GM21576 (cell line): ENCODE measurements at regions not wholly inside any gene's neighbourhood (a gene's known extent, or its start where the extent isn't known, plus 50 kb on each side); places are given as distances from the start of the nearest gene placed in this dataset.

Source experiments
- ATAC-seq: cut with Tn5 transposase; IDR thresholded peaks from one replicate; pipeline ENCODE4 v1.9.1; 2021; ENCODE audit warnings: mild to moderate bottlenecking, moderate library complexity; ENCODE audit not compliant: unreplicated experiment

- ATAC-seq: no peak
Observed at GRCh38 chr17:71302721-71303549, 817.9 kb upstream of the SOX9 start.

- no peak for ATAC-seq
Observed at GRCh38 chr17:71304498-71305158, 816.2 kb upstream of the SOX9 start.

GRCh38 chr17:71313866-71314265, 807.0 kb upstream of the SOX9 start:
- no peak for ATAC-seq

GRCh38 chr17:71315568-71315967, 805.3 kb upstream of the SOX9 start:
- no peak for ATAC-seq

GRCh38 chr17:71316176-71316897, 804.5 kb upstream of the SOX9 start:
- ATAC-seq: no peak

GRCh38 chr17:71320009-71320796, 800.6 kb upstream of the SOX9 start:
- no peak for ATAC-seq

- no peak for ATAC-seq
Observed at GRCh38 chr17:71325117-71325516, 795.7 kb upstream of the SOX9 start.

- no peak for ATAC-seq
Observed at GRCh38 chr17:71325886-71326285, 794.9 kb upstream of the SOX9 start.

GRCh38 chr17:71327376-71328059, 793.3 kb upstream of the SOX9 start:
- no peak for ATAC-seq

- no peak for ATAC-seq
Observed at GRCh38 chr17:71329310-71330098, 791.3 kb upstream of the SOX9 start.

GRCh38 chr17:71330099-71330375, 790.8 kb upstream of the SOX9 start:
- no peak for ATAC-seq

GRCh38 chr17:71331754-71332325, 789.0 kb upstream of the SOX9 start:
- no peak for ATAC-seq

GRCh38 chr17:71334048-71334751, 786.6 kb upstream of the SOX9 start:
- ATAC-seq: no peak

GRCh38 chr17:71335212-71335611, 785.6 kb upstream of the SOX9 start:
- no peak for ATAC-seq

GRCh38 chr17:71337938-71338337, 782.9 kb upstream of the SOX9 start:
- no peak for ATAC-seq

- ATAC-seq: no peak
Observed at GRCh38 chr17:71338396-71338795, 782.4 kb upstream of the SOX9 start.

- no peak for ATAC-seq
Observed at GRCh38 chr17:71339206-71339605, 781.6 kb upstream of the SOX9 start.

- no peak for ATAC-seq
Observed at GRCh38 chr17:71342737-71343136, 778.1 kb upstream of the SOX9 start.
